Endothelial cell of umbilical vein (primary cell): ENCODE measurements at regions not wholly inside any gene's neighbourhood (a gene's known extent, or its start where the extent isn't known, plus 50 kb on each side); places are given as distances from the start of the nearest gene placed in this dataset.

Source experiments
- CTCF ChIP-seq, 2 donors: IDR thresholded peaks; 1 replicate in 1 of 2; 2 replicates in 1 of 2; pipeline ENCODE4 v1.5.1; 2011; ENCODE audit warnings: low read length in 2 of 2, mild to moderate bottlenecking in 2 of 2, moderate library complexity in 2 of 2, control low read depth in 1 of 2, inconsistent platforms in 1 of 2, low read depth in 1 of 2; ENCODE audit not compliant: insufficient read depth in 1 of 2; ENCODE audit errors: extremely low read depth in 1 of 2
- EZH2 ChIP-seq: IDR thresholded peaks from 2 replicates; pipeline ENCODE4 v1.6.1; 2012; ENCODE audit warnings: borderline replicate concordance, low read depth, mild to moderate bottlenecking, moderate library complexity, low read length, inconsistent platforms; ENCODE audit not compliant: severe bottlenecking
- MYC ChIP-seq: IDR thresholded peaks from one replicate; pipeline ENCODE4 v1.6.1; 2011; ENCODE audit warnings: mild to moderate bottlenecking, low read depth, low read length
- POLR2A ChIP-seq: IDR thresholded peaks from 2 replicates; pipeline ENCODE4 v1.6.1; 2012; ENCODE audit warnings: low read depth, mild to moderate bottlenecking, control low read depth, low read length
- POLR2AphosphoS5 ChIP-seq: IDR thresholded peaks from 2 replicates; pipeline ENCODE4 v1.6.1; 2012; ENCODE audit warnings: low read depth, mild to moderate bottlenecking, control low read depth, low read length, moderate library complexity; ENCODE audit not compliant: insufficient read depth

GRCh38 chrX:33855251-33855650, 276.9 kb downstream of the FAM47A start:
- no peak for TF ChIP-seq CTCF (IDR thresholded peaks at IDR 0.05; ENCODE audit: extremely low read depth in 1 of 2, insufficient read depth in 1 of 2, low read depth in 1 of 2, low read length in 2 of 2)
- no peak for TF ChIP-seq EZH2
- TF ChIP-seq POLR2A: no peak
- TF ChIP-seq POLR2AphosphoS5: no peak
- TF ChIP-seq MYC: no peak
